ENCODE measurements at regions not wholly inside any gene's neighbourhood (a gene's known extent, or its start where the extent isn't known, plus 50 kb on each side); places are given as distances from the start of the nearest gene placed in this dataset.

- no peak for DNase-seq
Measured at GRCh38 chrX:21056622-21057021, 317.6 kb upstream of the CNKSR2 start.

- no peak for DNase-seq
Measured at GRCh38 chrX:21047034-21047455, 327.2 kb upstream of the CNKSR2 start.

- DNase-seq: no peak
Measured at GRCh38 chrX:21014326-21014725, 359.9 kb upstream of the CNKSR2 start.

- no peak for DNase-seq
Measured at GRCh38 chrX:21004835-21005234, 369.4 kb upstream of the CNKSR2 start.

- no peak for DNase-seq
Measured at GRCh38 chrX:20995829-20996228, 378.4 kb upstream of the CNKSR2 start.

- no peak for DNase-seq
Measured at GRCh38 chrX:20989361-20989760, 384.9 kb upstream of the CNKSR2 start.

- no peak for DNase-seq
Measured at GRCh38 chrX:20988804-20989203, 385.4 kb upstream of the CNKSR2 start.

- no peak for DNase-seq
Measured at GRCh38 chrX:20988118-20988517, 386.1 kb upstream of the CNKSR2 start.

GRCh38 chrX:20980426-20980825 is 393.8 kb upstream of the CNKSR2 start:
- DNase-seq: no peak

- DNase-seq: no peak
Measured at GRCh38 chrX:20974326-20974725, 399.9 kb upstream of the CNKSR2 start.

- DNase-seq: no peak
Measured at GRCh38 chrX:20973038-20973437, 401.2 kb upstream of the CNKSR2 start.

- DNase-seq: no peak
Measured at GRCh38 chrX:20971250-20971649, 403.0 kb upstream of the CNKSR2 start.

GRCh38 chrX:20969565-20969964 is 404.7 kb upstream of the CNKSR2 start:
- DNase-seq: no peak

- no peak for DNase-seq
Measured at GRCh38 chrX:20968996-20969395, 405.2 kb upstream of the CNKSR2 start.

GRCh38 chrX:20967725-20968124 is 406.5 kb upstream of the CNKSR2 start:
- DNase-seq: no peak

- no peak for DNase-seq
Measured at GRCh38 chrX:20965270-20966044, 408.8 kb upstream of the CNKSR2 start.

- DNase-seq: no peak
Measured at GRCh38 chrX:20954014-20954413, 420.2 kb upstream of the CNKSR2 start.

- no peak for DNase-seq
Measured at GRCh38 chrX:20952180-20952579, 422.0 kb upstream of the CNKSR2 start.

GRCh38 chrX:20951016-20951810 is 423.0 kb upstream of the CNKSR2 start:
- DNase-seq: no peak

- DNase-seq: no peak
Measured at GRCh38 chrX:20947411-20947912, 426.8 kb upstream of the CNKSR2 start.

- DNase-seq: no peak
Measured at GRCh38 chrX:20913760-20914159, 460.5 kb upstream of the CNKSR2 start.

GRCh38 chrX:20906571-20906970 is 467.6 kb upstream of the CNKSR2 start:
- DNase-seq: no peak

GRCh38 chrX:20884565-20884964 is 489.7 kb upstream of the CNKSR2 start:
- no peak for DNase-seq

- DNase-seq: no peak
Measured at GRCh38 chrX:20863649-20864048, 510.6 kb upstream of the CNKSR2 start.

Data from AML-193 (cell line).